Neural crest cell (in vitro differentiated cells): ENCODE measurements at regions not wholly inside any gene's neighbourhood (a gene's known extent, or its start where the extent isn't known, plus 50 kb on each side); places are given as distances from the start of the nearest gene placed in this dataset.

ENCODE experiments used
- DNase-seq: peaks from one replicate; pipeline ENCODE4 v3.0.0; 2021; ENCODE audit warnings: low read depth, mixed read lengths, low spot score
- H3K27ac Mint-ChIP-seq: one replicate; pipeline ENCODE4 v1.8.0; 2021; ENCODE audit warnings: mild to moderate bottlenecking, mixed read lengths; ENCODE audit not compliant: unreplicated experiment
- H3K27me3 Mint-ChIP-seq: 2 replicates; pipeline ENCODE4 v1.8.0; 2021; ENCODE audit warnings: low read depth, mild to moderate bottlenecking, mixed read lengths
- H3K36me3 Mint-ChIP-seq: 2 replicates; pipeline ENCODE4 v1.8.0; 2021; ENCODE audit warnings: low read depth, mild to moderate bottlenecking, mixed read lengths
- H3K4me1 Mint-ChIP-seq: 2 replicates; pipeline ENCODE4 v1.8.0; 2021; ENCODE audit warnings: mixed read lengths
- H3K4me3 Mint-ChIP-seq: one replicate; pipeline ENCODE4 v1.8.0; 2021; ENCODE audit warnings: mild to moderate bottlenecking, mixed read lengths
- H3K9me3 Mint-ChIP-seq: 2 replicates; pipeline ENCODE4 v1.8.0; 2021; ENCODE audit warnings: mixed read lengths
- CTCF ChIP-seq: fragments of 200-600 bp; sonication (generic); conservative IDR thresholded peaks from 2 replicates; pipeline ENCODE4 v1.5.0; 2021; ENCODE audit warnings: antibody characterized with exemption, mild to moderate bottlenecking

GRCh38 chr2:207243601-207244000, 77.9 kb upstream of the KLF7 start:
- TF ChIP-seq CTCF: no peak
- H3K27me3 Mint-ChIP-seq: no peaks in the 10 kb centered on the region
- H3K4me3 Mint-ChIP-seq: no peak overlapping the region
- no peaks in the 10 kb centered on the region for H3K9me3 Mint-ChIP-seq
- H3K27ac Mint-ChIP-seq: no peak overlapping the region
- no peak for DNase-seq
- H3K4me1 Mint-ChIP-seq: no peaks in the 10 kb centered on the region
- H3K36me3 Mint-ChIP-seq: no peaks in the 10 kb centered on the region

GRCh38 chr2:207244971-207245925, 79.5 kb upstream of the KLF7 start:
- Mint-ChIP-seq H3K36me3 (no peaks in the 10 kb centered on the region), H3K27ac (no peak overlapping the region), H3K27me3 (no peaks in the 10 kb centered on the region), H3K4me1 (no peaks in the 10 kb centered on the region), H3K9me3 (no peaks in the 10 kb centered on the region), H3K4me3 (no peak overlapping the region)
- no peak for DNase-seq
- no peak for TF ChIP-seq CTCF

GRCh38 chr2:207248702-207249377, 83.1 kb upstream of the KLF7 start:
- H3K4me3 Mint-ChIP-seq: no peak overlapping the region
- peaks cover 20% of the 10 kb centered on the region for H3K4me1 Mint-ChIP-seq
- H3K27me3 Mint-ChIP-seq: no peaks in the 10 kb centered on the region
- H3K36me3 Mint-ChIP-seq: no peaks in the 10 kb centered on the region
- DNase-seq: no peak
- H3K27ac Mint-ChIP-seq: no peak overlapping the region
- no peaks in the 10 kb centered on the region for H3K9me3 Mint-ChIP-seq
- TF ChIP-seq CTCF: no peak

GRCh38 chr2:207251022-207251421, 85.3 kb upstream of the KLF7 start:
- TF ChIP-seq CTCF: no peak
- Mint-ChIP-seq H3K4me3 (no peak overlapping the region), H3K36me3 (no peaks in the 10 kb centered on the region), H3K9me3 (no peaks in the 10 kb centered on the region), H3K27ac (no peak overlapping the region), H3K27me3 (peaks cover 2% of the 10 kb centered on the region), H3K4me1 (peaks cover 36% of the 10 kb centered on the region)
- no peak for DNase-seq

GRCh38 chr2:207251573-207252192, 85.9 kb upstream of the KLF7 start:
- H3K27ac Mint-ChIP-seq: no peak overlapping the region

More at GRCh38 chr2:207251573-207252192, 85.9 kb upstream of the KLF7 start:
- Mint-ChIP-seq H3K27me3 (peaks cover 2% of the 10 kb centered on the region), H3K36me3 (no peaks in the 10 kb centered on the region), H3K9me3 (no peaks in the 10 kb centered on the region), H3K4me3 (no peak overlapping the region), H3K4me1 (peaks cover 43% of the 10 kb centered on the region)
- DNase-seq: no peak
- TF ChIP-seq CTCF: no peak
